ENCODE measurements at regions not wholly inside any gene's neighbourhood (a gene's known extent, or its start where the extent isn't known, plus 50 kb on each side); places are given as distances from the start of the nearest gene placed in this dataset.
A peak's percentile ranks its signal among the peaks of the same experiment; 100 is the strongest.

GRCh38 chr7:29748286-29749099 lies 57.8 kb upstream of the WIPF3 start:
- CTCF ChIA-PET: interaction anchor here (0.5 to 2.3 kb wide), 9 partner anchors 30 to 827 kb away, joined by 3 to 21 read pairs (median 5); no protein-coding TSS in a partner anchor
- Histone ChIP-seq H3K36me3 (ENCODE audit: control insufficient read depth in 2 of 2, insufficient read depth in 2 of 2, low read length in 1 of 2) (no peaks in the 10 kb centered on the region), H2AFZ (ENCODE audit: control insufficient read depth, low read depth, low read length) (no peak overlapping the region), H3K4me2 (ENCODE audit: control insufficient read depth, insufficient read depth) (no peak overlapping the region), H3K4me1 (ENCODE audit: control insufficient read depth, insufficient read depth, low read length) (no peaks in the 10 kb centered on the region), H3K9me3 (replicated peaks; ENCODE audit: control insufficient read depth, insufficient read depth, low read length) (no peaks in the 10 kb centered on the region), H3K79me2 (ENCODE audit: control insufficient read depth, insufficient read depth, low read length) (no peaks in the 10 kb centered on the region), H3K9ac (ENCODE audit: control insufficient read depth, insufficient read depth, low read length) (no peak overlapping the region), H3K27me3 (replicated peaks in 1 of 2; ENCODE audit: control insufficient read depth in 2 of 2, insufficient read depth in 2 of 2, low read length in 1 of 2) (peaks cover 0 to 1% of the 10 kb centered on the region in 2 experiments; a peak in 1 of 4 replicates), H4K20me1 (ENCODE audit: control insufficient read depth, insufficient read depth) (no peaks in the 10 kb centered on the region), H3K27ac (ENCODE audit: control insufficient read depth, insufficient read depth) (no peak overlapping the region), H3K4me3 (no peak overlapping the region)
- SMC1A ChIA-PET (ENCODE audit: uncharacterized antibody, unreplicated experiment): interaction anchor here (0.5 to 2.9 kb wide), 6 partner anchors 155 to 1522 kb away, joined by 3 to 17 read pairs (median 4); no protein-coding TSS in a partner anchor
- no peak for FAIRE-seq
- POLR2A ChIA-PET: no interaction called here
- TF ChIP-seq RCOR1 (conservative IDR thresholded peaks at IDR 0.05; ENCODE audit: low read depth, low read length): no peak
- no peak for TF ChIP-seq ZSCAN29 (IDR thresholded peaks at IDR 0.05)
- TF ChIP-seq SMAD5 (IDR thresholded peaks at IDR 0.05; ENCODE audit: low read depth): no peak
- peak; percentile 21; the same call in 1 of the 2 replicates for TF ChIP-seq SMC3 (IDR thresholded peaks at IDR 0.05; ENCODE audit: borderline replicate concordance, low read length)
- peak; percentile 36 for TF ChIP-seq RAD21 (IDR thresholded peaks at IDR 0.05; ENCODE audit: insufficient read depth, low read depth, low read length)
- no peak for TF ChIP-seq EP300 (IDR thresholded peaks at IDR 0.05; ENCODE audit: borderline replicate concordance in 1 of 2, control insufficient read depth in 1 of 2, low read depth in 2 of 2, low read length in 2 of 2)
- no peak for TF ChIP-seq MXI1 (IDR thresholded peaks at IDR 0.05; ENCODE audit: low read depth, low read length)
- TF ChIP-seq CTCF (IDR thresholded peaks at IDR 0.05 in 2 of 3, conservative IDR thresholded peaks at IDR 0.05 in 1 of 3; ENCODE audit: control insufficient read depth in 2 of 3, extremely low read depth in 1 of 3, insufficient read depth in 1 of 3, low read depth in 3 of 3, low read length in 3 of 3): peak; percentile 17 to 30 (median 24); a peak in 4 of 6 replicates
- TF ChIP-seq ZBTB33 (IDR thresholded peaks at IDR 0.05): no peak
- no peak for TF ChIP-seq BCL11A (IDR thresholded peaks at IDR 0.05; ENCODE audit: low read depth, low read length)
- in situ Hi-C loops (cut with MboI) (no loop called here), intact Hi-C loops (cut with micrococcal nuclease; ENCODE audit: unreplicated experiment) (loop anchor here (5.0 kb wide), 1 partner anchor 314 kb away; no protein-coding TSS in a partner anchor)
- 0 out of 3 replicates have a peak, but pooled peaks have one; percentile 35 for ATAC-seq
- WGBS (ENCODE audit: insufficient coverage, insufficient replicate concordance, low lambda C conversion rate, missing lambda C conversion rate): 32% methylated on average over 3 of the region's 3 CpGs
- BruUV-seq (replicated peaks): no TSS peak
- RAD21 ChIA-PET (ENCODE audit: unreplicated experiment): interaction anchor here (1.0 to 1.6 kb wide), 3 partner anchors 173 to 528 kb away, joined by 3 to 8 read pairs (median 3); no protein-coding TSS in a partner anchor
- no peak for DNase-seq (ENCODE audit: low read depth, low spot score)

Data from GM12878 (cell line).